SK-N-SH treated with all-trans-retinoic acid at 6 μM for 48 hours (cell line): ENCODE measurements at regions not wholly inside any gene's neighbourhood (a gene's known extent, or its start where the extent isn't known, plus 50 kb on each side); places are given as distances from the start of the nearest gene placed in this dataset.

ENCODE experiments used
- BACH2 ChIP-seq: fragments of 250-450 bp; sonication (Bioruptor Pico); IDR thresholded peaks from 2 replicates; pipeline ENCODE4 v1.9.0; 2021; ENCODE audit warnings: mild to moderate bottlenecking, borderline replicate concordance
- CSRNP3 ChIP-seq: fragments of 250-450 bp; sonication (Bioruptor Pico); IDR thresholded peaks from 2 replicates; pipeline ENCODE4 v1.5.1; 2021; ENCODE audit warnings: mild to moderate bottlenecking, moderate library complexity
- GLIS3 ChIP-seq: fragments of 250-450 bp; sonication (Bioruptor Pico); IDR thresholded peaks from 2 replicates; pipeline ENCODE4 v1.5.0; 2020; ENCODE audit warnings: mild to moderate bottlenecking, moderate library complexity
- ISL1 ChIP-seq: fragments of 250-450 bp; sonication (Bioruptor Pico); IDR thresholded peaks from 2 replicates; pipeline ENCODE4 v2.1.2; 2022; ENCODE audit warnings: mild to moderate bottlenecking, moderate library complexity
- OSR1 ChIP-seq: fragments of 250-450 bp; sonication (Bioruptor Pico); IDR thresholded peaks from 2 replicates; pipeline ENCODE4 v1.8.0; 2022; ENCODE audit warnings: moderate library complexity, mild to moderate bottlenecking, inconsistent platforms
- POU6F1 ChIP-seq: fragments of 250-450 bp; sonication (Bioruptor Pico); IDR thresholded peaks from 2 replicates; pipeline ENCODE4 v1.8.0; 2021; ENCODE audit warnings: low read depth, mild to moderate bottlenecking, moderate library complexity, borderline replicate concordance
- TCF4 ChIP-seq: fragments of 250-450 bp; sonication (Bioruptor Pico); IDR thresholded peaks from 2 replicates; pipeline ENCODE4 v1.8.0; 2021; ENCODE audit warnings: mild to moderate bottlenecking, moderate library complexity, borderline replicate concordance
- TOX ChIP-seq: fragments of 250-450 bp; sonication (Bioruptor Pico); IDR thresholded peaks from 2 replicates; pipeline ENCODE4 v1.8.0; 2021; ENCODE audit warnings: mild to moderate bottlenecking, moderate library complexity, borderline replicate concordance
- TSHZ2 ChIP-seq: fragments of 250-450 bp; sonication (Bioruptor Pico); IDR thresholded peaks from 2 replicates; pipeline ENCODE4 v1.5.0; 2020; ENCODE audit warnings: mild to moderate bottlenecking, moderate library complexity
- ZFP3 ChIP-seq: fragments of 250-450 bp; sonication (Bioruptor Pico); IDR thresholded peaks from 2 replicates; pipeline ENCODE4 v1.5.0; 2020; ENCODE audit warnings: mild to moderate bottlenecking, moderate library complexity
- ZFP30 ChIP-seq: fragments of 450-650 bp; formaldehyde crosslinking; IDR thresholded peaks from 2 replicates; pipeline ENCODE4 v1.5.0; 2022; ENCODE audit warnings: mild to moderate bottlenecking, moderate library complexity
- ZNF565 ChIP-seq: fragments of 450-650 bp; formaldehyde crosslinking; conservative IDR thresholded peaks from 2 replicates; pipeline ENCODE4 v1.5.0; 2020; ENCODE audit warnings: low read depth, mild to moderate bottlenecking, moderate library complexity

- TF ChIP-seq GLIS3 (no peak), ZFP3 (CRISPR knock-in tag) (no peak), ZFP30 (no peak), OSR1 (CRISPR knock-in tag) (no peak), BACH2 (CRISPR knock-in tag) (no peak), ZNF565 (CRISPR knock-in tag) (no peak), TCF4 (CRISPR knock-in tag) (no peak), CSRNP3 (CRISPR knock-in tag) (no peak), ISL1 (CRISPR knock-in tag) (no peak), POU6F1 (no peak), TSHZ2 (CRISPR knock-in tag) (no peak), TOX (CRISPR knock-in tag) (no peak)
These were observed 89.2 kb upstream of the WDR11 start for GRCh38 chr10:120761951-120762350.
